ENCODE measurements at regions not wholly inside any gene's neighbourhood (a gene's known extent, or its start where the extent isn't known, plus 50 kb on each side); places are given as distances from the start of the nearest gene placed in this dataset.

- no peak overlapping the region for H2BK120ac ChIP-seq (ENCODE audit: low read depth, low read length, poor library complexity, severe bottlenecking)
- Mint-ChIP-seq H3K27me3 (ENCODE audit: low read depth) (peaks cover 2% of the 10 kb centered on the region; the same call in 1 of the 2 replicates), H3K9me3 (peaks cover 22 to 43% of the 10 kb centered on the region in 2 experiments), H3K4me3 (no peak overlapping the region), H3K4me1 (peaks cover 16 to 19% of the 10 kb centered on the region in 2 experiments), H3K27ac (no peak overlapping the region), H3K36me3 (ENCODE audit: insufficient read depth in 1 of 3, low read depth in 3 of 3) (peaks cover 33 to 42% (median 36%) of the 10 kb centered on the region in 3 experiments)
- H4K91ac ChIP-seq (ENCODE audit: insufficient read length, low read depth, low read length), result no peak overlapping the region
- H3K9me3 ChIP-seq (ENCODE audit: control insufficient read depth, low read depth, low read length), result no peaks in the 10 kb centered on the region
- no peak overlapping the region for H2AK5ac ChIP-seq (ENCODE audit: insufficient read length, low read length)
- no peak for DNase-seq
- H3K27me3 ChIP-seq (ENCODE audit: insufficient read depth, low read length), result no peaks in the 10 kb centered on the region
- H2BK20ac ChIP-seq (ENCODE audit: low read depth, low read length, poor library complexity, severe bottlenecking), result no peak overlapping the region
- no peak overlapping the region for H3K9ac ChIP-seq (ENCODE audit: extremely low read depth, insufficient read length, low read length)
- H3K23ac ChIP-seq (ENCODE audit: insufficient read length, low read depth, low read length), result no peak overlapping the region
- no peak overlapping the region for H3K27ac ChIP-seq (ENCODE audit: insufficient read length, low read depth, low read length)
- no peak overlapping the region for H4K8ac ChIP-seq (replicated peaks; ENCODE audit: insufficient read length, low read depth, low read length)
- no peak overlapping the region for H2AFZ ChIP-seq (ENCODE audit: low read length)
- no peak overlapping the region for H3K4me2 ChIP-seq (ENCODE audit: insufficient read depth, insufficient read length, low read length)
- H3K79me2 ChIP-seq (ENCODE audit: insufficient read depth, low read length), result no peaks in the 10 kb centered on the region
- H3K18ac ChIP-seq (ENCODE audit: insufficient read length, low read depth, low read length), result no peak overlapping the region
- TF ChIP-seq CTCF (conservative IDR thresholded peaks at IDR 0.05), result no peak
- H2BK12ac ChIP-seq (ENCODE audit: insufficient read length, low read depth, low read length), result no peak overlapping the region
- H3K14ac ChIP-seq (ENCODE audit: insufficient read depth, low read length), result no peak overlapping the region
- H3K79me1 ChIP-seq (ENCODE audit: insufficient read depth, low read depth, low read length, poor library complexity, severe bottlenecking), result no peaks in the 10 kb centered on the region
- no peaks in the 10 kb centered on the region for H3K23me2 ChIP-seq (ENCODE audit: insufficient read length, low read depth, low read length, poor library complexity, severe bottlenecking)
- H4K20me1 ChIP-seq (ENCODE audit: control insufficient read depth, insufficient read depth, insufficient read length), result no peaks in the 10 kb centered on the region
- peaks cover 2% of the 10 kb centered on the region; the same call in 1 of the 2 replicates for H3K4me1 ChIP-seq (ENCODE audit: insufficient read depth, low read length)
- no peak overlapping the region for H3K4ac ChIP-seq (ENCODE audit: low read depth, low read length)
- H4K5ac ChIP-seq (ENCODE audit: insufficient read length, low read depth, low read length), result no peak overlapping the region
- no peak overlapping the region for H3K56ac ChIP-seq (ENCODE audit: insufficient read length, low read depth, low read length)
- no peak overlapping the region for H3T11ph ChIP-seq (ENCODE audit: low read length)
- H2BK15ac ChIP-seq (ENCODE audit: low read depth, low read length), result no peak overlapping the region
- no peak overlapping the region for H2BK5ac ChIP-seq (ENCODE audit: insufficient read length, low read length)
These were observed 207.7 kb upstream of the DDHD1 start for GRCh38 chr14:53360829-53361228.
